Left ventricle myocardium inferior (tissue), 1 donor: ENCODE measurements at regions not wholly inside any gene's neighbourhood (a gene's known extent, or its start where the extent isn't known, plus 50 kb on each side); places are given as distances from the start of the nearest gene placed in this dataset.
A peak's percentile ranks its signal among the peaks of the same experiment; 100 is the strongest.

Experiments used
- DNase-seq: peaks from one replicate; pipeline ENCODE4 v3.0.0-alpha.2; 2020
- H3K27ac ChIP-seq: fragments of 200-600 bp; replicated peaks from 2 replicates; pipeline ENCODE4 v1.8.0; 2021
- H3K27me3 ChIP-seq: fragments of 200-600 bp; 2 replicates; pipeline ENCODE4 v1.8.0; 2021; ENCODE audit warnings: low read depth
- H3K36me3 ChIP-seq: fragments of 200-600 bp; 2 replicates; pipeline ENCODE4 v1.8.0; 2021
- H3K4me1 ChIP-seq: fragments of 200-600 bp; 2 replicates; pipeline ENCODE4 v1.8.0; 2021
- H3K4me3 ChIP-seq: fragments of 200-600 bp; 2 replicates; pipeline ENCODE4 v1.8.0; 2021; ENCODE audit warnings: mild to moderate bottlenecking, moderate library complexity
- H3K9me3 ChIP-seq: fragments of 200-600 bp; replicated peaks from 2 replicates; pipeline ENCODE4 v1.8.0; 2021
- CTCF ChIP-seq: fragments of 200-600 bp; IDR thresholded peaks from 2 replicates; pipeline ENCODE4 v1.8.0; 2021; ENCODE audit warnings: antibody characterized with exemption, mild to moderate bottlenecking, borderline replicate concordance
- intact Hi-C: fragments of 100-400 bp; cut with micrococcal nuclease; formaldehyde crosslinking; loops from one replicate; pipeline ENCODE4 v1.11.0; 2022
- donor health status: DM: no; HTN: yes; CAD: no; lungs with severe emphysema.

GRCh38 chrX:117743469-117744251 lies 372.9 kb downstream of the KLHL13 start:
- intact Hi-C loops = no loop called here
- H3K4me3 ChIP-seq = no peak overlapping the region
- TF ChIP-seq CTCF = peak; percentile 26
- DNase-seq = no peak
- no peak overlapping the region for H3K27ac ChIP-seq
- H3K9me3 ChIP-seq = peaks cover 9% of the 10 kb centered on the region
- H3K4me1 ChIP-seq = no peaks in the 10 kb centered on the region
- H3K36me3 ChIP-seq = no peaks in the 10 kb centered on the region
- no peaks in the 10 kb centered on the region for H3K27me3 ChIP-seq

GRCh38 chrX:117713411-117713810 lies 403.2 kb downstream of the KLHL13 start:
- DNase-seq = no peak
- no peaks in the 10 kb centered on the region for H3K36me3 ChIP-seq
- intact Hi-C loops = no loop called here
- no peaks in the 10 kb centered on the region for H3K9me3 ChIP-seq
- H3K27ac ChIP-seq = no peak overlapping the region
- no peaks in the 10 kb centered on the region for H3K4me1 ChIP-seq
- no peaks in the 10 kb centered on the region for H3K27me3 ChIP-seq
- H3K4me3 ChIP-seq = no peak overlapping the region
- no peak for TF ChIP-seq CTCF

- Histone ChIP-seq H3K4me1 (no peaks in the 10 kb centered on the region), H3K27me3 (no peaks in the 10 kb centered on the region), H3K36me3 (no peaks in the 10 kb centered on the region), H3K27ac (no peak overlapping the region), H3K9me3 (no peaks in the 10 kb centered on the region), H3K4me3 (no peak overlapping the region)
- DNase-seq = no peak
- TF ChIP-seq CTCF = no peak
- intact Hi-C loops = no loop called here
Measured at GRCh38 chrX:117711782-117712181, 404.8 kb downstream of the KLHL13 start.

GRCh38 chrX:117707948-117708743 lies 408.5 kb downstream of the KLHL13 start:
- intact Hi-C loops = no loop called here
- Histone ChIP-seq H3K4me1 (no peaks in the 10 kb centered on the region), H3K4me3 (no peak overlapping the region)

GRCh38 chrX:117701050-117701449 lies 415.6 kb downstream of the KLHL13 start:
- no peaks in the 10 kb centered on the region for H3K36me3 ChIP-seq
- TF ChIP-seq CTCF = no peak
- H3K27ac ChIP-seq = no peak overlapping the region

More at GRCh38 chrX:117707948-117708743, 408.5 kb downstream of the KLHL13 start:
- no peaks in the 10 kb centered on the region for H3K27me3 ChIP-seq
- DNase-seq = no peak
- H3K9me3 ChIP-seq = no peaks in the 10 kb centered on the region
- no peak overlapping the region for H3K27ac ChIP-seq
- TF ChIP-seq CTCF = no peak
- no peaks in the 10 kb centered on the region for H3K36me3 ChIP-seq

More at GRCh38 chrX:117701050-117701449, 415.6 kb downstream of the KLHL13 start:
- peaks cover 31% of the 10 kb centered on the region for H3K9me3 ChIP-seq
- H3K4me3 ChIP-seq = no peak overlapping the region
- H3K27me3 ChIP-seq = no peaks in the 10 kb centered on the region
- no peak for DNase-seq
- H3K4me1 ChIP-seq = no peaks in the 10 kb centered on the region
- intact Hi-C loops = no loop called here
